ENCODE measurements at regions not wholly inside any gene's neighbourhood (a gene's known extent, or its start where the extent isn't known, plus 50 kb on each side); places are given as distances from the start of the nearest gene placed in this dataset.
"Not testable (repeated sequence)": the region's sequence is repeated elsewhere in the genome, so short reads cannot be mapped to it uniquely, and the experiment has no call there.

GRCh38 chr5:13143214-13143613 is 801.3 kb downstream of the DNAH5 start:
- FAIRE-seq (no peak), DNase-seq (ENCODE audit: insufficient read length, low spot score) (no peak)

GRCh38 chr5:13133951-13134350 is 810.5 kb downstream of the DNAH5 start:
- FAIRE-seq (no peak), DNase-seq (ENCODE audit: insufficient read length, low spot score) (no peak)

GRCh38 chr5:13115476-13115875 is 829.0 kb downstream of the DNAH5 start:
- FAIRE-seq: no peak
- no peak for DNase-seq (ENCODE audit: insufficient read length, low spot score)

- DNase-seq (ENCODE audit: insufficient read length, low spot score) (no peak), FAIRE-seq (peak; percentile 49)
Measured at GRCh38 chr5:13108265-13108664, 836.2 kb downstream of the DNAH5 start.

- DNase-seq (ENCODE audit: insufficient read length, low spot score) (no peak), FAIRE-seq (no peak)
Measured at GRCh38 chr5:13107537-13107936, 837.0 kb downstream of the DNAH5 start.

- DNase-seq (ENCODE audit: insufficient read length, low spot score): no peak
- FAIRE-seq: peak; percentile 89
Measured at GRCh38 chr5:13081116-13081515, 863.4 kb downstream of the DNAH5 start.

- FAIRE-seq; DNase-seq (ENCODE audit: insufficient read length, low spot score): not testable (repeated sequence)
Measured at GRCh38 chr5:13072936-13073335, 871.6 kb downstream of the DNAH5 start.

- FAIRE-seq (no peak), DNase-seq (ENCODE audit: insufficient read length, low spot score) (no peak)
Measured at GRCh38 chr5:13063088-13063487, 881.4 kb downstream of the DNAH5 start.

- DNase-seq (ENCODE audit: insufficient read length, low spot score): no peak
- no peak for FAIRE-seq
Measured at GRCh38 chr5:13045897-13046551, 898.5 kb downstream of the DNAH5 start.

- no peak for DNase-seq (ENCODE audit: insufficient read length, low spot score)
Measured at GRCh38 chr5:13034061-13034460, 910.4 kb downstream of the DNAH5 start.

GRCh38 chr5:13029211-13029610 is 915.3 kb downstream of the DNAH5 start:
- no peak for DNase-seq (ENCODE audit: insufficient read length, low spot score)
- FAIRE-seq: no peak

More at GRCh38 chr5:13034061-13034460, 910.4 kb downstream of the DNAH5 start:
- no peak for FAIRE-seq

GRCh38 chr5:13027874-13028273 is 916.6 kb downstream of the DNAH5 start:
- no peak for DNase-seq (ENCODE audit: insufficient read length, low spot score)

GRCh38 chr5:13019729-13020128 is 924.8 kb downstream of the DNAH5 start:
- no peak for DNase-seq (ENCODE audit: insufficient read length, low spot score)
- no peak for FAIRE-seq

More at GRCh38 chr5:13027874-13028273, 916.6 kb downstream of the DNAH5 start:
- no peak for FAIRE-seq

GRCh38 chr5:13003457-13003856 is 941.0 kb downstream of the DNAH5 start:
- no peak for DNase-seq (ENCODE audit: insufficient read length, low spot score)
- no peak for FAIRE-seq

- FAIRE-seq (no peak), DNase-seq (ENCODE audit: insufficient read length, low spot score) (no peak)
Measured at GRCh38 chr5:12999667-13000066, 944.8 kb downstream of the DNAH5 start.

- FAIRE-seq: peak; percentile 33
Measured at GRCh38 chr5:12985142-12985541, 959.3 kb downstream of the DNAH5 start.

GRCh38 chr5:12974856-12975255 is 969.6 kb downstream of the DNAH5 start:
- FAIRE-seq: no peak
- DNase-seq (ENCODE audit: insufficient read length, low spot score): no peak

More at GRCh38 chr5:12985142-12985541, 959.3 kb downstream of the DNAH5 start:
- no peak for DNase-seq (ENCODE audit: insufficient read length, low spot score)

GRCh38 chr5:12965804-12966203 is 978.7 kb downstream of the DNAH5 start:
- no peak for DNase-seq (ENCODE audit: insufficient read length, low spot score)
- FAIRE-seq: no peak

- FAIRE-seq (no peak), DNase-seq (ENCODE audit: insufficient read length, low spot score) (no peak)
Measured at GRCh38 chr5:12959713-12960112, 984.8 kb downstream of the DNAH5 start.

- FAIRE-seq: no peak
- no peak for DNase-seq (ENCODE audit: insufficient read length, low spot score)
Measured at GRCh38 chr5:12952409-12952808, 992.1 kb downstream of the DNAH5 start.

- no peak for DNase-seq (ENCODE audit: insufficient read length, low spot score)
- no peak for FAIRE-seq
Measured at GRCh38 chr5:12951846-12952245, 992.6 kb downstream of the DNAH5 start.

GRCh38 chr5:12947379-12947778 is 997.1 kb downstream of the DNAH5 start:
- no peak for FAIRE-seq
- no peak for DNase-seq (ENCODE audit: insufficient read length, low spot score)

- peak; percentile 82 for FAIRE-seq
Measured at GRCh38 chr5:12945477-12945876, 999.0 kb downstream of the DNAH5 start.

More at GRCh38 chr5:12945477-12945876, 999.0 kb downstream of the DNAH5 start:
- not testable (repeated sequence) for DNase-seq (ENCODE audit: insufficient read length, low spot score)
